ENCODE measurements at regions not wholly inside any gene's neighbourhood (a gene's known extent, or its start where the extent isn't known, plus 50 kb on each side); places are given as distances from the start of the nearest gene placed in this dataset.
"Not testable (repeated sequence)": the region's sequence is repeated elsewhere in the genome, so short reads cannot be mapped to it uniquely, and the experiment has no call there.

- peak overlapping the region in 2 of 4 donors; percentile 44 to 65 for H3K27ac ChIP-seq
- intact Hi-C loops (cut with DNase I) = no loop called here
- no peaks in the 10 kb centered on the region for H3K27me3 ChIP-seq
- DNase-seq = no peak
- H3K9me3 ChIP-seq = no peaks in the 10 kb centered on the region
- 40 to 64% methylated on average over 4 of the region's 4 CpGs for WGBS, 2 donors
- H3K4me3 ChIP-seq = no peak overlapping the region
- TF ChIP-seq CTCF (IDR thresholded peaks at IDR 0.05) (no peak), POLR2A (IDR thresholded peaks at IDR 0.05) (no peak), POLR2AphosphoS5 (IDR thresholded peaks at IDR 0.05) (no peak), EP300 (IDR thresholded peaks at IDR 0.05) (no peak)
- H3K4me1 ChIP-seq = peaks cover 0 to 32% (median 23%) of the 10 kb centered on the region in 4 donors
- no peaks in the 10 kb centered on the region for H3K36me3 ChIP-seq
These were observed 419.5 kb upstream of the DEPDC1 start for GRCh38 chr1:68916221-68916902.

- intact Hi-C loops (cut with DNase I) = no loop called here
- H3K4me3 ChIP-seq = no peak overlapping the region
- H3K27me3 ChIP-seq = no peaks in the 10 kb centered on the region
- H3K4me1 ChIP-seq = peaks cover 0 to 32% (median 23%) of the 10 kb centered on the region in 4 donors
- no peak for DNase-seq
- H3K36me3 ChIP-seq = no peaks in the 10 kb centered on the region
- no peaks in the 10 kb centered on the region for H3K9me3 ChIP-seq
- TF ChIP-seq POLR2A (IDR thresholded peaks at IDR 0.05) = no peak
- TF ChIP-seq EP300 (IDR thresholded peaks at IDR 0.05) = no peak
- TF ChIP-seq POLR2AphosphoS5 (IDR thresholded peaks at IDR 0.05) = no peak
- no peak for TF ChIP-seq CTCF (IDR thresholded peaks at IDR 0.05)
- peak overlapping the region in 1 of 4 donors; percentile 65 for H3K27ac ChIP-seq
- 53 to 59% methylated on average over 5 of the region's 5 CpGs for WGBS, 2 donors
These were observed 420.6 kb upstream of the DEPDC1 start for GRCh38 chr1:68917456-68917855.

- H3K9me3 ChIP-seq = no peaks in the 10 kb centered on the region
- 62 to 86% methylated on average over 1 of the region's 1 CpG for WGBS, 2 donors
- TF ChIP-seq POLR2A (IDR thresholded peaks at IDR 0.05) = no peak
- no peak for TF ChIP-seq EP300 (IDR thresholded peaks at IDR 0.05)
- no peak for TF ChIP-seq CTCF (IDR thresholded peaks at IDR 0.05)
- no peak for TF ChIP-seq POLR2AphosphoS5 (IDR thresholded peaks at IDR 0.05)
- no peak for DNase-seq
- H3K27me3 ChIP-seq = no peaks in the 10 kb centered on the region
- H3K27ac ChIP-seq = no peak overlapping the region
- no peaks in the 10 kb centered on the region for H3K36me3 ChIP-seq
- H3K4me1 ChIP-seq = peaks cover 0 to 32% (median 23%) of the 10 kb centered on the region in 4 donors
- intact Hi-C loops (cut with DNase I) = no loop called here
- no peak overlapping the region for H3K4me3 ChIP-seq
These were observed 421.7 kb upstream of the DEPDC1 start for GRCh38 chr1:68918563-68918962.

GRCh38 chr1:68919075-68919474 is 422.2 kb upstream of the DEPDC1 start:
- intact Hi-C loops (cut with DNase I) = no loop called here

GRCh38 chr1:68923475-68924088 is 426.7 kb upstream of the DEPDC1 start:
- H3K36me3 ChIP-seq; H3K9me3 ChIP-seq; H3K4me3 ChIP-seq; DNase-seq; H3K4me1 ChIP-seq; H3K27me3 ChIP-seq; intact Hi-C loops (cut with DNase I); H3K27ac ChIP-seq: not testable (repeated sequence)
- WGBS, 2 donors = 93 to 94% methylated on average over 29 to 30 of the region's 30 CpGs

More at GRCh38 chr1:68919075-68919474, 422.2 kb upstream of the DEPDC1 start:
- Histone ChIP-seq H3K36me3 (no peaks in the 10 kb centered on the region), H3K9me3 (no peaks in the 10 kb centered on the region), H3K27me3 (no peaks in the 10 kb centered on the region), H3K27ac (no peak overlapping the region), H3K4me1 (peaks cover 0 to 29% (median 22%) of the 10 kb centered on the region in 4 donors), H3K4me3 (no peak overlapping the region)
- WGBS, 2 donors = 76 to 79% methylated on average over 1 of the region's 1 CpG
- TF ChIP-seq POLR2A (IDR thresholded peaks at IDR 0.05) = no peak
- no peak for TF ChIP-seq POLR2AphosphoS5 (IDR thresholded peaks at IDR 0.05)
- TF ChIP-seq EP300 (IDR thresholded peaks at IDR 0.05) = no peak
- TF ChIP-seq CTCF (IDR thresholded peaks at IDR 0.05) = no peak
- DNase-seq = no peak

Measured in sigmoid colon (tissue), 6 donors.